IMR-90 (cell line): ENCODE measurements at regions not wholly inside any gene's neighbourhood (a gene's known extent, or its start where the extent isn't known, plus 50 kb on each side); places are given as distances from the start of the nearest gene placed in this dataset.

Experiments
- ATAC-seq: fragments of 200-7000 bp; cut with Tn5 transposase; 2 replicates; pipeline ENCODE4 v1.9.1; 2020; ENCODE audit warnings: low read depth, mild to moderate bottlenecking, moderate library complexity
- BruUV-seq: library from RNA; stranded (reverse); fragments of 400-500 nt; replicated peaks from 2 replicates; lab custom pipeline; 2021; lab: Mats Ljungman, UMichigan
- CTCF ChIA-PET: fragments of 300-600 bp; formaldehyde crosslinking; extraction: SDS; loops from one replicate; lab custom pipeline; 2021; ENCODE audit warnings: antibody characterized with exemption; lab: Yijun Ruan, JAX
- POLR2A ChIA-PET: fragments of 300-600 bp; sonication (Branson Sonifier 250); formaldehyde crosslinking; loops from one replicate; lab custom pipeline; 2022; ENCODE audit warnings: antibody characterized with exemption; ENCODE audit not compliant: unreplicated experiment; lab: Charles Lee
- DNase-seq: peaks from one replicate; pipeline ENCODE4 v3.0.0; 2013
- H2AFZ ChIP-seq: replicated peaks from 2 replicates; pipeline ENCODE3; 2013; ENCODE audit warnings: low read length, mild to moderate bottlenecking; ENCODE audit not compliant: poor library complexity
- H2AK5ac ChIP-seq: 2 replicates; pipeline ENCODE4 v1.6.1; 2013; ENCODE audit warnings: low read depth, low read length, inconsistent platforms
- H2AK9ac ChIP-seq: replicated peaks from 2 replicates; pipeline ENCODE3; 2013; ENCODE audit warnings: mild to moderate bottlenecking, low read depth, low read length, moderate library complexity; ENCODE audit not compliant: poor library complexity
- H2BK120ac ChIP-seq: 2 replicates; pipeline ENCODE4 v1.6.1; 2013; ENCODE audit warnings: low read depth, low read length, inconsistent platforms
- H2BK15ac ChIP-seq: 3 replicates; pipeline ENCODE4 v1.6.1; 2013; ENCODE audit warnings: low read depth, low read length, inconsistent platforms
- H2BK20ac ChIP-seq: 2 replicates; pipeline ENCODE4 v1.6.1; 2013; ENCODE audit warnings: low read depth, mild to moderate bottlenecking, inconsistent platforms, low read length, moderate library complexity
- H2BK5ac ChIP-seq: 2 replicates; pipeline ENCODE4 v1.6.1; 2013; ENCODE audit warnings: mild to moderate bottlenecking, low read depth, low read length, inconsistent platforms; ENCODE audit not compliant: poor library complexity, severe bottlenecking
- H3K14ac ChIP-seq: replicated peaks from 2 replicates; pipeline ENCODE4 v1.6.1; 2013; ENCODE audit warnings: low read depth, low read length, inconsistent platforms
- H3K18ac ChIP-seq: 2 replicates; pipeline ENCODE4 v1.6.1; 2013; ENCODE audit warnings: low read depth, low read length, control low read depth
- H3K23ac ChIP-seq: 2 replicates; pipeline ENCODE4 v1.6.1; 2013; ENCODE audit warnings: low read depth, low read length, inconsistent platforms
- H3K27ac ChIP-seq: 2 replicates; pipeline ENCODE4 v1.5.1; 2013; ENCODE audit warnings: mild to moderate bottlenecking, control low read depth, low read length; ENCODE audit not compliant: insufficient read depth
- H3K27me3 ChIP-seq: 2 replicates; pipeline ENCODE4 v1.6.1; 2013; ENCODE audit warnings: low read length; ENCODE audit not compliant: control insufficient read depth, insufficient read depth
- H3K36me3 ChIP-seq: 2 replicates; pipeline ENCODE4 v1.6.1; 2013; ENCODE audit warnings: low read length, mixed read lengths; ENCODE audit not compliant: control insufficient read depth, insufficient read depth
- H3K4ac ChIP-seq: 2 replicates; pipeline ENCODE4 v1.6.1; 2013; ENCODE audit warnings: low read depth, low read length, inconsistent platforms
- H3K4me1 ChIP-seq: 2 replicates; pipeline ENCODE4 v1.6.1; 2013; ENCODE audit warnings: low read length, mixed read lengths; ENCODE audit not compliant: control insufficient read depth, insufficient read depth
- H3K4me2 ChIP-seq: 2 replicates; pipeline ENCODE4 v1.6.1; 2013; ENCODE audit warnings: low read depth, mild to moderate bottlenecking, control low read depth, low read length, moderate library complexity
- H3K4me3 ChIP-seq: 2 replicates; pipeline ENCODE4 v1.5.1; 2013; ENCODE audit warnings: low read depth, mild to moderate bottlenecking, control low read depth, low read length, moderate library complexity; ENCODE audit not compliant: insufficient read depth
- H3K56ac ChIP-seq: 2 replicates; pipeline ENCODE4 v1.6.1; 2013; ENCODE audit warnings: low read length, inconsistent platforms; ENCODE audit not compliant: insufficient read depth; ENCODE audit errors: extremely low read depth
- H3K79me1 ChIP-seq, 2 experiments: 2 replicates each; pipeline ENCODE4 v1.6.1; 2013; ENCODE audit warnings: low read length in 2 of 2, inconsistent platforms in 1 of 2, low read depth in 1 of 2
- H3K9ac ChIP-seq: 2 replicates; pipeline ENCODE4 v1.6.1; 2013; ENCODE audit warnings: low read depth, low read length, control low read depth
- H3K9me1 ChIP-seq: 2 replicates; pipeline ENCODE4 v1.6.1; 2013; ENCODE audit warnings: low read length, inconsistent platforms; ENCODE audit not compliant: insufficient read depth
- H3K9me3 ChIP-seq: 2 replicates; pipeline ENCODE4 v1.6.1; 2013; ENCODE audit warnings: low read length; ENCODE audit not compliant: control insufficient read depth, insufficient read depth
- H4K20me1 ChIP-seq: 2 replicates; pipeline ENCODE4 v1.6.1; 2013; ENCODE audit warnings: low read length, inconsistent platforms; ENCODE audit not compliant: insufficient read depth
- H4K5ac ChIP-seq: 2 replicates; pipeline ENCODE4 v1.6.1; 2013; ENCODE audit warnings: mild to moderate bottlenecking, low read depth, low read length, control low read depth
- H4K8ac ChIP-seq, 2 experiments: 2 replicates each; pipeline ENCODE4 v1.6.1; 2013; ENCODE audit warnings: low read depth in 2 of 2, low read length in 2 of 2, control low read depth in 1 of 2, inconsistent platforms in 1 of 2
- H4K91ac ChIP-seq: 2 replicates; pipeline ENCODE4 v1.6.1; 2013; ENCODE audit warnings: low read depth, low read length, inconsistent platforms; ENCODE audit not compliant: insufficient read depth
- ELK1 ChIP-seq: fragments of 150-350 bp; IDR thresholded peaks from 2 replicates; pipeline ENCODE4 v1.6.1; 2016; ENCODE audit warnings: low read depth, mild to moderate bottlenecking, low read length, moderate library complexity, borderline replicate concordance
- FOS ChIP-seq: fragments of 150-350 bp; IDR thresholded peaks from 2 replicates; pipeline ENCODE4 v1.6.1; 2016; ENCODE audit warnings: low read depth, low read length
- RCOR1 ChIP-seq: IDR thresholded peaks from 2 replicates; pipeline ENCODE4 v1.6.1; 2012; ENCODE audit warnings: mild to moderate bottlenecking, low read length, improper control_type of control experiment; ENCODE audit not compliant: insufficient replicate concordance
- USF2 ChIP-seq: fragments of 150-350 bp; IDR thresholded peaks from 2 replicates; pipeline ENCODE4 v1.6.1; 2017; ENCODE audit warnings: mild to moderate bottlenecking, antibody characterized with exemption, low read length, low read depth
- WGBS, 2 experiments: methylation state at CpG; one replicate each; pipeline versions ENCODE4 v1.1.5 to v1.1.7; 2013; ENCODE audit warnings: missing lambda C conversion rate in 2 of 2; ENCODE audit not compliant: insufficient read length in 1 of 2; ENCODE audit errors: extremely low coverage in 2 of 2; 5-methylcytosine and 5-hydroxymethylcytosine counted together
- dilution Hi-C: fragments of 300-500 bp; cut with HindIII; formaldehyde crosslinking; loops from one replicate; pipeline ENCODE4 v1.14.3; 2018; ENCODE audit warnings: low sequenced_read_pairs; ENCODE audit not compliant: unreplicated experiment
- in situ Hi-C: fragments of 300-500 bp; cut with MboI; formaldehyde crosslinking; loops from 3 replicates; pipeline ENCODE4 v1.14.3; 2019; ENCODE audit warnings: low sequenced_read_pairs, inconsistent platforms, mixed read lengths
- intact Hi-C: fragments of 100-400 bp; cut with micrococcal nuclease; formaldehyde crosslinking; loops from 2 replicates; pipeline ENCODE4 v1.10.0; 2022

- Histone ChIP-seq H3K4me2 (no peak overlapping the region), H3K9ac (no peak overlapping the region), H3K9me3 (no peaks in the 10 kb centered on the region), H2AFZ (no peak overlapping the region), H3K36me3 (no peaks in the 10 kb centered on the region), H2BK120ac (no peak overlapping the region), H3K27me3 (no peaks in the 10 kb centered on the region), H3K4me1 (no peaks in the 10 kb centered on the region), H3K23ac (no peak overlapping the region), H3K18ac (no peak overlapping the region), H3K56ac (no peak overlapping the region), H2BK5ac (no peak overlapping the region), H4K91ac (no peak overlapping the region), H3K9me1 (0 out of 2 replicates have a peak, but pooled peaks cover 2% of the 10 kb centered on the region), H4K5ac (no peak overlapping the region), H3K79me1 (no peaks in the 10 kb centered on the region), H2BK15ac (no peak overlapping the region), H4K20me1 (no peaks in the 10 kb centered on the region), H2AK5ac (no peak overlapping the region), H3K27ac (no peak overlapping the region), H3K14ac (no peak overlapping the region), H3K4ac (no peak overlapping the region), H3K4me3 (no peak overlapping the region), H2BK20ac (no peak overlapping the region), H4K8ac (no peak overlapping the region), H2AK9ac (no peak overlapping the region)
- dilution Hi-C loops (no loop called here), in situ Hi-C loops (no loop called here), intact Hi-C loops (no loop called here)
- DNase-seq (no peak), ATAC-seq (no peak)
- POLR2A ChIA-PET = no interaction called here
- WGBS, 2 experiments = no CpG with 5 or more reads among the region's 2 CpGs
- TF ChIP-seq USF2 (no peak), FOS (no peak), RCOR1 (no peak), ELK1 (no peak)
- no TSS peak for BruUV-seq
- CTCF ChIA-PET = no interaction called here
Measured at GRCh38 chr7:84781838-84782237, 405.0 kb downstream of the SEMA3D start.
